B cell (primary cell): ENCODE measurements at regions not wholly inside any gene's neighbourhood (a gene's known extent, or its start where the extent isn't known, plus 50 kb on each side); places are given as distances from the start of the nearest gene placed in this dataset.

ENCODE experiments used
- ATAC-seq: fragments of 200-7000 bp; cut with Tn5 transposase; one replicate; pipeline ENCODE4 v1.10.0; 2021; ENCODE audit warnings: low read depth, mild to moderate bottlenecking, moderate number of reproducible peaks, moderate library complexity
- CTCF ChIA-PET: fragments of 350-600 bp; sonication (Branson Sonifier 250); formaldehyde crosslinking; loops from one replicate; lab custom pipeline; 2021; ENCODE audit warnings: antibody characterized with exemption, inconsistent platforms; lab: Charles Lee
- POLR2A ChIA-PET: fragments of 350-600 bp; sonication (Branson Sonifier 250); formaldehyde crosslinking; loops from one replicate; lab custom pipeline; 2021; ENCODE audit warnings: antibody characterized with exemption; lab: Charles Lee
- DNase-seq: peaks from one replicate; pipeline ENCODE4 v3.0.0; 2013
- H2AFZ ChIP-seq: 2 replicates; pipeline ENCODE4 v1.6.1; 2012; ENCODE audit warnings: mild to moderate bottlenecking, low read depth, low read length; ENCODE audit not compliant: insufficient read depth, poor library complexity, severe bottlenecking
- H3K27ac ChIP-seq, 2 donors: 1 replicate in 1 of 2; 2 replicates in 1 of 2; pipeline ENCODE4 v1.5.1; 2012 to 2013; ENCODE audit warnings: low read length in 2 of 2, mild to moderate bottlenecking in 2 of 2, moderate library complexity in 1 of 2
- H3K27me3 ChIP-seq, 4 experiments: fragments of 200-600 bp in 1 of 4; sonication (generic) in 1 of 4; replicated peaks in 1 of 4; 1 replicate in 2 of 4; 2 replicates in 2 of 4; pipeline versions ENCODE4 v1.6.1 to v1.7.0; 2013 to 2016; ENCODE audit warnings: low read length in 3 of 4, mild to moderate bottlenecking in 2 of 4, mixed read lengths in 1 of 4, moderate library complexity in 1 of 4; ENCODE audit not compliant: insufficient read depth in 4 of 4, control insufficient read depth in 3 of 4; ENCODE audit errors: control extremely low read depth in 1 of 4
- H3K36me3 ChIP-seq, 2 experiments: replicated peaks in 1 of 2; 1 replicate in 1 of 2; 2 replicates in 1 of 2; pipeline versions ENCODE4 v1.6.1 to v1.7.1; 2013; ENCODE audit warnings: low read length in 1 of 2; ENCODE audit not compliant: insufficient read depth in 2 of 2, control insufficient read depth in 1 of 2; ENCODE audit errors: control extremely low read depth in 1 of 2, extremely low read depth in 1 of 2
- H3K4me1 ChIP-seq, 2 donors: fragments of 200-600 bp in 1 of 2; sonication (generic) in 1 of 2; 1 replicate in 1 of 2; 2 replicates in 1 of 2; pipeline versions ENCODE4 v1.5.1 to v1.6.1; 2013 to 2017; ENCODE audit warnings: low read length in 2 of 2; ENCODE audit not compliant: control insufficient read depth in 2 of 2, insufficient read depth in 2 of 2
- H3K4me2 ChIP-seq: replicated peaks from 2 replicates; pipeline ENCODE3; 2012; ENCODE audit warnings: mild to moderate bottlenecking, low read depth, low read length; ENCODE audit not compliant: poor library complexity, severe bottlenecking
- H3K4me3 ChIP-seq, 5 experiments: fragments of 200-600 bp in 1 of 5; sonication (generic) in 1 of 5; 1 replicate in 3 of 5; 2 replicates in 2 of 5; pipeline versions ENCODE4 v1.5.1 to v1.7.0; 2011 to 2016; ENCODE audit warnings: low read length in 4 of 5, mild to moderate bottlenecking in 4 of 5, low read depth in 2 of 5, control low read depth in 1 of 5, moderate library complexity in 1 of 5; ENCODE audit not compliant: insufficient read depth in 1 of 5; ENCODE audit errors: control extremely low read depth in 1 of 5, extremely low read depth in 1 of 5
- H3K79me2 ChIP-seq: fragments of 200-600 bp; sonication (generic); one replicate; pipeline ENCODE4 v1.6.0; 2016; ENCODE audit warnings: low read length; ENCODE audit not compliant: control insufficient read depth, insufficient read depth
- H3K9ac ChIP-seq: fragments of 200-600 bp; sonication (generic); 2 replicates; pipeline ENCODE4 v1.6.1; 2017; ENCODE audit warnings: mild to moderate bottlenecking, low read length, moderate library complexity
- H3K9me3 ChIP-seq, 3 donors: one replicate each; pipeline versions ENCODE4 v1.6.1 to v1.7.1; 2013; ENCODE audit warnings: low read length in 2 of 3; ENCODE audit not compliant: control insufficient read depth in 2 of 3, insufficient read depth in 1 of 3; ENCODE audit errors: control extremely low read depth in 1 of 3
- H4K20me1 ChIP-seq: 2 replicates; pipeline ENCODE4 v1.6.0; 2012; ENCODE audit warnings: mild to moderate bottlenecking, low read length; ENCODE audit not compliant: insufficient read depth, control insufficient read depth, poor library complexity, severe bottlenecking
- H3K27ac Mint-ChIP-seq: one replicate; pipeline ENCODE4 v1.8.0; 2021; ENCODE audit warnings: mixed read lengths
- H3K27me3 Mint-ChIP-seq: one replicate; pipeline ENCODE4 v1.8.0; 2021; ENCODE audit warnings: mixed read lengths
- H3K4me1 Mint-ChIP-seq: one replicate; pipeline ENCODE4 v1.8.0; 2021; ENCODE audit warnings: mixed read lengths
- H3K4me3 Mint-ChIP-seq: one replicate; pipeline ENCODE4 v1.8.0; 2021; ENCODE audit warnings: mixed read lengths
- H3K9me3 Mint-ChIP-seq: one replicate; pipeline ENCODE4 v1.8.0; 2022; ENCODE audit warnings: mixed read lengths; ENCODE audit not compliant: insufficient read depth
- EZH2 ChIP-seq: IDR thresholded peaks from 2 replicates; pipeline ENCODE4 v1.6.1; 2012; ENCODE audit warnings: borderline replicate concordance, low read depth, mild to moderate bottlenecking, moderate library complexity, low read length; ENCODE audit not compliant: insufficient read depth, poor library complexity, severe bottlenecking
- WGBS: methylation state at CpG from one replicate; pipeline ENCODE4 v1.1.5; 2013; ENCODE audit warnings: missing lambda C conversion rate; ENCODE audit not compliant: insufficient coverage; 5-methylcytosine and 5-hydroxymethylcytosine counted together
- intact Hi-C: fragments of 100-400 bp; cut with micrococcal nuclease; formaldehyde crosslinking; loops from one replicate; pipeline ENCODE4 v1.10.0; 2022
- TF ChIP-seq, protein P1 (sequence below): fragments of 200-600 bp; IDR thresholded peaks from one replicate; pipeline ENCODE4 v1.8.0; 2022; ENCODE audit warnings: antibody characterized with exemption, mild to moderate bottlenecking

DNA sequence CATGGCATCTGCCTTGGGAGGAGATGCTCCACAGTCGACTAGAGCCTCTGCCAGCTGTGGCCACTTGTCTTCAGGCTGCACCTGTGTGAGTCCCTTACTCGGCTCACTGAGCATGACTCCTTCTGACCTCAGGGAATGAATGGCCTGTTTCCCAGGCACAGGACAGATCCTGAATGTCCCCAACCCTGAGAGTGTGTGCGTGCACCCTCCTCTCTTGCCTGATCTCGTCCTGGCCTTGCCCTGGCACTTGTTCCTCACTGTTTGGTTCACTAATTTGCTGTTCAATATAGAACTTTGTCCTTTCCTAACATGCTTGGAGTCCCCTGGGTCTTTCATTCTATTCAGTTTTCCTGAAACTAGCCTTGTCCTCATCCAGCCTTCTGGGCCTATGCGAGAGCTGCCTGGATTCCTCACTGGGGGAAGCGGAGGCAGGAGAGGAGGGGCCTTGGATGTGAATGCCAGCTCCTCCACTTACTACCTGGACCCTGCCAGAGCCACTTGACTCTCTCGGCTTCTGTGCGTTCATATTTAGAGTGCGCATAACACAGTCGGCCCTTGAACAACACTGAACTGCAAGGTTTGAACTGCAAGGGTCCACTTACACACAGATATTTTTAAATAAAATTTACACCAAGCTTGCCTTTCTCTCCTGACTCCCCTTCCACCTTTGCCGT is 184.8 kb downstream of the ACKR3 start:
- H3K27ac Mint-ChIP-seq: no peak overlapping the region
- TF ChIP-seq, protein P1, sequence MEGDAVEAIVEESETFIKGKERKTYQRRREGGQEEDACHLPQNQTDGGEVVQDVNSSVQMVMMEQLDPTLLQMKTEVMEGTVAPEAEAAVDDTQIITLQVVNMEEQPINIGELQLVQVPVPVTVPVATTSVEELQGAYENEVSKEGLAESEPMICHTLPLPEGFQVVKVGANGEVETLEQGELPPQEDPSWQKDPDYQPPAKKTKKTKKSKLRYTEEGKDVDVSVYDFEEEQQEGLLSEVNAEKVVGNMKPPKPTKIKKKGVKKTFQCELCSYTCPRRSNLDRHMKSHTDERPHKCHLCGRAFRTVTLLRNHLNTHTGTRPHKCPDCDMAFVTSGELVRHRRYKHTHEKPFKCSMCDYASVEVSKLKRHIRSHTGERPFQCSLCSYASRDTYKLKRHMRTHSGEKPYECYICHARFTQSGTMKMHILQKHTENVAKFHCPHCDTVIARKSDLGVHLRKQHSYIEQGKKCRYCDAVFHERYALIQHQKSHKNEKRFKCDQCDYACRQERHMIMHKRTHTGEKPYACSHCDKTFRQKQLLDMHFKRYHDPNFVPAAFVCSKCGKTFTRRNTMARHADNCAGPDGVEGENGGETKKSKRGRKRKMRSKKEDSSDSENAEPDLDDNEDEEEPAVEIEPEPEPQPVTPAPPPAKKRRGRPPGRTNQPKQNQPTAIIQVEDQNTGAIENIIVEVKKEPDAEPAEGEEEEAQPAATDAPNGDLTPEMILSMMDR: no peak
- TF ChIP-seq EZH2: no peak
- Histone ChIP-seq H3K4me2 (no peak overlapping the region), H3K9me3 (no peaks in the 10 kb centered on the region), H3K4me1 (no peaks in the 10 kb centered on the region), H4K20me1 (no peaks in the 10 kb centered on the region), H3K9ac (no peak overlapping the region), H3K27me3 (no peaks in the 10 kb centered on the region), H3K36me3 (no peaks in the 10 kb centered on the region), H3K27ac (no peak overlapping the region), H3K4me3 (no peak overlapping the region), H2AFZ (no peak overlapping the region), H3K79me2 (no peaks in the 10 kb centered on the region)
- peaks cover 2% of the 10 kb centered on the region for H3K4me1 Mint-ChIP-seq
- peaks cover 2% of the 10 kb centered on the region for H3K27me3 Mint-ChIP-seq
- DNase-seq (no peak), ATAC-seq (no peak)
- CTCF ChIA-PET: no interaction called here
- POLR2A ChIA-PET: no interaction called here
- WGBS: 86% methylated on average over 10 of the region's 11 CpGs
- H3K4me3 Mint-ChIP-seq: no peak overlapping the region
- no peaks in the 10 kb centered on the region for H3K9me3 Mint-ChIP-seq
- intact Hi-C loops: no loop called here

DNA sequence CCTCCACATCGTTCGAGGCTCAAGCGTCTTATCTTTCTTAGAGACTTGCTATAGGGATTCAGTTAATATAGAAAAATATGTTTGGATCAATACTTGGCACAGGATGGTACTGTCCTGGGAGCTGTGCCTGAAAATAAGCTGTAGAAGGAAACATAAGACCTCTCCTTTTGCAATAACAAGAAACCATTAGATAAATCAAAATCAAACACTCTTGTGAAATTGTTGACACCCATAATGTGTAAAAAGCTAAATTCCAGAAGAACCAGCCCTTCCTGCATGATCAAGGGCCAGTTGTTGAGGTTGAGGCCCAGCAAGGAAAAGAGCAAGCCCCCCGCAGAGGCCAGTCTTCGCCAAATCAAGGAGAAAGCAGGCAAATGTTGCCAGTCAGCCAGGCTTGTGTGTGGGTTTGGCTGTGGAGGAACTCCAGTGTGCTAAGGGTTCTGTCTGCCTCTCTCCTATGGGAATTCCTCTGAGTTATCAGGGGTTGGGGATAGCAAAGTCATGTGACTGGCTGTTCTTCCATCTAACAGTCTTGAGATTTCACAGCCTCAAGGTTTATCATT is 185.7 kb downstream of the ACKR3 start:
- TF ChIP-seq EZH2: no peak
- TF ChIP-seq, protein P1: no peak
- no peaks in the 10 kb centered on the region for H3K27me3 ChIP-seq
- ChIA-PET POLR2A (interaction anchor here (0.8 kb wide), 1 partner anchor 324 kb away, joined by 3 read pairs; no protein-coding TSS in a partner anchor), CTCF (no interaction called here)
- H3K9me3 Mint-ChIP-seq: no peaks in the 10 kb centered on the region
- intact Hi-C loops: no loop called here
- no peak overlapping the region for H3K4me2 ChIP-seq
- no peak overlapping the region for H2AFZ ChIP-seq
- no peak overlapping the region for H3K4me3 Mint-ChIP-seq
- H3K79me2 ChIP-seq: no peaks in the 10 kb centered on the region
- no peaks in the 10 kb centered on the region for H4K20me1 ChIP-seq
- H3K27me3 Mint-ChIP-seq: no peaks in the 10 kb centered on the region
- ATAC-seq (no peak), DNase-seq (no peak)
- H3K36me3 ChIP-seq: no peaks in the 10 kb centered on the region
- H3K4me1 Mint-ChIP-seq: peaks cover 2% of the 10 kb centered on the region
- 95% methylated on average over 2 of the region's 5 CpGs for WGBS
- H3K27ac ChIP-seq: no peak overlapping the region
- no peak overlapping the region for H3K27ac Mint-ChIP-seq
- no peaks in the 10 kb centered on the region for H3K4me1 ChIP-seq
- H3K9me3 ChIP-seq: no peaks in the 10 kb centered on the region
- H3K9ac ChIP-seq: no peak overlapping the region
- H3K4me3 ChIP-seq: no peak overlapping the region
